Gastroesophageal sphincter (tissue), 3 donors: ENCODE measurements at regions not wholly inside any gene's neighbourhood (a gene's known extent, or its start where the extent isn't known, plus 50 kb on each side); places are given as distances from the start of the nearest gene placed in this dataset.

Source experiments
- CTCF ChIP-seq, 4 experiments: fragments of 200-600 bp in 2 of 4; fragments of 450-650 bp in 2 of 4; sonication (generic) in 1 of 4; IDR thresholded peaks; one replicate each; pipeline ENCODE4 v1.5.1; 2017 to 2019; ENCODE audit warnings: antibody characterized with exemption in 4 of 4, mild to moderate bottlenecking in 2 of 4, moderate library complexity in 2 of 4
- POLR2A ChIP-seq, 2 donors: fragments of 450-650 bp; IDR thresholded peaks; one replicate each; pipeline ENCODE4 v1.6.1; 2017; ENCODE audit warnings: antibody characterized with exemption in 2 of 2, mild to moderate bottlenecking in 2 of 2, moderate library complexity in 1 of 2
- POLR2AphosphoS5 ChIP-seq: sonication (generic); formaldehyde crosslinking; IDR thresholded peaks from one replicate; pipeline ENCODE4 v1.6.1; 2017; ENCODE audit warnings: antibody characterized with exemption

- no peak for TF ChIP-seq POLR2A (IDR thresholded peaks at IDR 0.05)
- TF ChIP-seq POLR2AphosphoS5: no peak
- TF ChIP-seq CTCF (IDR thresholded peaks at IDR 0.05): no peak
Observed at GRCh38 chrX:42855259-42855658, 77.3 kb upstream of the PPP1R2C start.
